Activated naive CD4-positive, alpha-beta T cell treated with anti-CD3 and anti-CD28 coated beads for 36 hours (primary cell): ENCODE measurements at regions not wholly inside any gene's neighbourhood (a gene's known extent, or its start where the extent isn't known, plus 50 kb on each side); places are given as distances from the start of the nearest gene placed in this dataset.
A peak's percentile ranks its signal among the peaks of the same experiment; 100 is the strongest.

Experiments used
- CTCF ChIA-PET: fragments of 350-600 bp; sonication (Branson Sonifier 250); formaldehyde crosslinking; loops from one replicate; lab custom pipeline; 2021; ENCODE audit warnings: antibody characterized with exemption; lab: Charles Lee
- DNase-seq: peaks from one replicate; pipeline ENCODE4 v3.0.0-alpha.2; 2020
- H3K27ac Mint-ChIP-seq: one replicate; pipeline ENCODE4 v1.8.0; 2021; ENCODE audit warnings: mild to moderate bottlenecking, mixed read lengths
- H3K27me3 Mint-ChIP-seq: one replicate; pipeline ENCODE4 v1.8.0; 2021; ENCODE audit warnings: low read depth, mixed read lengths
- H3K36me3 Mint-ChIP-seq: one replicate; pipeline ENCODE4 v1.8.0; 2021; ENCODE audit warnings: low read depth, mixed read lengths
- H3K4me1 Mint-ChIP-seq: one replicate; pipeline ENCODE4 v1.8.0; 2021; ENCODE audit warnings: low read depth, mixed read lengths
- H3K4me3 Mint-ChIP-seq: one replicate; pipeline ENCODE4 v1.8.0; 2021; ENCODE audit warnings: mild to moderate bottlenecking, moderate library complexity, mixed read lengths
- H3K9me3 Mint-ChIP-seq: one replicate; pipeline ENCODE4 v1.8.0; 2021; ENCODE audit warnings: mixed read lengths
- intact Hi-C: fragments of 100-400 bp; cut with micrococcal nuclease; formaldehyde crosslinking; loops from one replicate; pipeline ENCODE4 v1.15.1; 2023

DNA sequence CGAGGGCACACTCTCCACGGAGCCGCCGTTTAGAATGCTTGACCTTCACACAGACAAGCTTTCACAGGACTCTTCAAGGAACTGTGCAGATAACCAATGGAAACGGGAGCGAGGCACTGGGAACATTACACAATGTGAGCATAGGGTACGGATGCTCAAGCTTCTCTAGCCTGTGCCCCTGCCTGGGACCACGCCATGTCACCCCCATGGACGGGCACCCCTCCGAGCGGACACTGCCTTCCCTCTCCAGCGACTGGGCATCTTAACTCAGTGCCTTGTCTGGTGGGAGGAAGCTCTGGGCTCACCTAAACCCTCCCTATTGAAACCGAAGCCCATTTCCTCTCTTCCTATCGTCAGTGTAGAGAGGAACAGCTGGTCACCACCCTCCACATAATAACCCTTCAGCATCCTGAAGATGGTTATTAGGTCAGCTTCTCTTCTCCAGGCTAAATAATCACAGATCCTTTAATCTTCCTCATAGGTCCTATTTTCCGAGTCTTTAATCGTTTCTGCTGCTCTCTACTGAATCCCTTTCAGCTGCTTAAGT, 626.7 kb downstream of the GALR1 start:
- Mint-ChIP-seq H3K4me1 (no peaks in the 10 kb centered on the region), H3K27me3 (peaks cover 15% of the 10 kb centered on the region), H3K36me3 (no peaks in the 10 kb centered on the region), H3K4me3 (no peak overlapping the region), H3K9me3 (no peaks in the 10 kb centered on the region), H3K27ac (no peak overlapping the region)
- CTCF ChIA-PET, result no interaction called here
- DNase-seq, result no peak
- intact Hi-C loops, result no loop called here

DNA sequence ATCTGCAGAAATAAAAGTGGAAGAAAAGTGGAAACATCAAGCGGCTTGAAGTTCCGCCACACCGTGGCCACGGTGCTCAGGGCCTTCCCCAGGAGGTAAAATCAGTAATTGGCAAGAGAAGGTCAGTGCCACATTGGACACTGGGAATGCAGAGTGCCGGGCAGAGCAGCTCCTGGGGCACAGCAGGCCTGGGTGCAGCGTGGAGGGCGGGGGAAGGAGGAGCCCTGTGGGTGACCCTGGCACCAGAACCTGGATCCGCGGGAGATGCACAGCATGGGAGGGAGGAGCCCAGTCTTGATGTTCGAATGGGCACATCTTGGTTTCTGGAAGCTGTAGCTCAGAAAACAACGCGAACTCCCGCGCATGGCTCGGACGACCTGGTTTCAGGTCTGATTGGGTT, 630.2 kb downstream of the GALR1 start:
- Mint-ChIP-seq H3K4me3 (no peak overlapping the region), H3K9me3 (no peaks in the 10 kb centered on the region), H3K27me3 (peaks cover 19% of the 10 kb centered on the region), H3K4me1 (no peaks in the 10 kb centered on the region), H3K36me3 (no peaks in the 10 kb centered on the region), H3K27ac (no peak overlapping the region)
- intact Hi-C loops, result no loop called here
- DNase-seq, result no peak
- CTCF ChIA-PET, result interaction anchor here (2.0 kb wide), 1 partner anchor 20 kb away, joined by 4 read pairs; no protein-coding TSS in a partner anchor

DNA sequence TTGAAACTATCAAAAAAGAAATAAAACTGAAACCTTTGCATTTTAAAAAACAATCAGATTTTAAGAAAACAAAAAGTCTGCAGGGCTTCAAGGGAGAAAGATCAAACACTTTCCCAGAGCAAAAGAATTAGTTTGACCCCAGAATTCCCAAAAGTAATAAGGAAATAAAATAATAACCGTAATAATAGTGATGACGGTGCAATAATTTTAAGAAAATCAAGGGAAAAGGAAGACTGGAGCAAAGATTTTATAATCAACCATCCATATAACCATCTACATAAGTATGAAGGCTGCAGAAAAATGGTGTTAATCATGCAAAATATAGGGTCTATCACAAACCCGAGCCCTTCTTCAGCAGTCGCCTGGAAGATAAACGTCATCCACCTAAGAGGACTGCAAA, 634.8 kb downstream of the GALR1 start:
- intact Hi-C loops, result no loop called here
- peaks cover 29% of the 10 kb centered on the region for H3K27me3 Mint-ChIP-seq
- no peak for DNase-seq
- H3K4me3 Mint-ChIP-seq, result no peak overlapping the region
- CTCF ChIA-PET, result no interaction called here
- no peaks in the 10 kb centered on the region for H3K4me1 Mint-ChIP-seq
- H3K9me3 Mint-ChIP-seq, result no peaks in the 10 kb centered on the region
- no peak overlapping the region for H3K27ac Mint-ChIP-seq
- H3K36me3 Mint-ChIP-seq, result no peaks in the 10 kb centered on the region

DNA sequence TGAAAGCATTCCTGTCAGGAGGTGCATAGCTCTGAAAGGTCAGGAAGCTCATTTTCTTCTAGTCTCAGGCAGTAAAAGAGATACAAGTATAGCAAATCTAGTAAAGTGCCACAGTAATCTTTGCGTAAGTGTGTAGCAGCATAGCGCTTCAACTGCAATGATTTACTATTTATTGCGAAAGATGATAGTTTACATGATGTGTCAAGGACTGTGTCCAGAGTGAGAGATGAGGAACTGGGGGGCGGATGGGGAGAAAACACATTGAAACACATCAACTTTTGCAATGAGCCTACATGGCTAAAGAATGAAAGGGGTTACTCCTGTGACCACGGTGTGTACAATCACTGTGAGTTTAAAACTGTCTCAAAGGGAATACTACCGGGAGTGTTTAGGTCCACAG, 644.4 kb downstream of the GALR1 start:
- H3K9me3 Mint-ChIP-seq, result no peaks in the 10 kb centered on the region
- CTCF ChIA-PET, result no interaction called here
- H3K4me3 Mint-ChIP-seq, result no peak overlapping the region
- no peak for DNase-seq
- intact Hi-C loops, result no loop called here
- no peaks in the 10 kb centered on the region for H3K4me1 Mint-ChIP-seq
- H3K27me3 Mint-ChIP-seq, result peaks cover 18% of the 10 kb centered on the region
- no peaks in the 10 kb centered on the region for H3K36me3 Mint-ChIP-seq
- no peak overlapping the region for H3K27ac Mint-ChIP-seq

DNA sequence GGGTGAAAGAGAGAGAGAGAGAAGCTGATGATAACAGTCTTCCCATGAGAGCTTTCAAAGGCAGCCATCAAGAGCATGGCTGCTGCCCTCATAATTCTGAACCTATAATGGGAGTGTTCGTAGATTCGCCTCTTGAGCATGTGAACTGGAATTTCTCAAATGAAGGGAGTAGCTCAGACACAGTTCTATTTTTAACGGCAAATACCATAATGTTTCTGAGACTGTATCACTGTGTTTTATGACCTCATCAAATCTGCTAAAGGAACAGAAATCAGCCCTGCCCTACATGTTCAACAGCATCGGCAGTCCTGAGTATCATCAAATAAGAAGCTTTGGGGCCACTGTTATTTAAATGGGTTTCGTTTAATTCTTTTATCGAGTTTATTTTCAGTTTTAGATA, 645.6 kb downstream of the GALR1 start:
- no peaks in the 10 kb centered on the region for H3K9me3 Mint-ChIP-seq
- H3K36me3 Mint-ChIP-seq, result no peaks in the 10 kb centered on the region
- CTCF ChIA-PET, result no interaction called here
- DNase-seq, result no peak
- no peak overlapping the region for H3K4me3 Mint-ChIP-seq
- H3K27me3 Mint-ChIP-seq, result peaks cover 16% of the 10 kb centered on the region
- H3K4me1 Mint-ChIP-seq, result peaks cover 5% of the 10 kb centered on the region
- intact Hi-C loops, result no loop called here
- H3K27ac Mint-ChIP-seq, result no peak overlapping the region

DNA sequence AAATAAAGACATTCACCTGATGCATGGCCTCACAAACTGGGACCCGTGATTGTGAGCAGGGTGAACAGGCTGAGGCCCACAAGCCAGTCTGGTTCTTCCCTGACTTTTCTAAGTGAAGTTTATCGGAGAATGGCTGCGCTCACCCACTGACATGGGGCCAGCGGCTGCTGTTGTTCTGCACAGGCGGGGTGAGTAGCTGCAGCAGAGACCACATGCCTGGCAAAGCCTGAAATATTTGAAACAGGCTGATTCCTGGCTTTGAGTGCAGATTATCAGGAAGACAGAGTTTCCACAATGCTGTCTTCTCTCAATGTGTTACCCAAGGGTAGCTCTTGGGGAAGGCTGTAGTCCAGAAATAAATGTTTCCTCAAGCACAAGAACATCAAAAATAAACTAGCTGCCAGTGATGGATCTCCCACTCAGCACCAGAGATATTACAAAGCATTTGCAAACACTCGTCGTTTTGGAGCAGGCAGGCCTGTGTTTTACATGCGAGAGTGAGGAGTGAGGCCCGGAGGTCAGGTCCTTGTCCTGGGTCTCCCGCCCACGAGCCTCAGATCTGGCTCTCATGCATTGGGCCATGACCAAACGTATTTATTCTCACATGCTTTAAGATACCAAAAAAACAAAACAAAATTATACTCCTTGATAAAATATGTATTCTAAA, 647.1 kb downstream of the GALR1 start:
- no peak for DNase-seq
- intact Hi-C loops, result no loop called here
- H3K4me3 Mint-ChIP-seq, result no peak overlapping the region
- no peaks in the 10 kb centered on the region for H3K36me3 Mint-ChIP-seq
- peaks cover 14% of the 10 kb centered on the region for H3K27me3 Mint-ChIP-seq
- peaks cover 5% of the 10 kb centered on the region for H3K4me1 Mint-ChIP-seq
- no peaks in the 10 kb centered on the region for H3K9me3 Mint-ChIP-seq
- CTCF ChIA-PET, result interaction anchor here (1.0 kb wide), 1 partner anchor 50 kb away, joined by 4 read pairs; no protein-coding TSS in a partner anchor
- H3K27ac Mint-ChIP-seq, result no peak overlapping the region

DNA sequence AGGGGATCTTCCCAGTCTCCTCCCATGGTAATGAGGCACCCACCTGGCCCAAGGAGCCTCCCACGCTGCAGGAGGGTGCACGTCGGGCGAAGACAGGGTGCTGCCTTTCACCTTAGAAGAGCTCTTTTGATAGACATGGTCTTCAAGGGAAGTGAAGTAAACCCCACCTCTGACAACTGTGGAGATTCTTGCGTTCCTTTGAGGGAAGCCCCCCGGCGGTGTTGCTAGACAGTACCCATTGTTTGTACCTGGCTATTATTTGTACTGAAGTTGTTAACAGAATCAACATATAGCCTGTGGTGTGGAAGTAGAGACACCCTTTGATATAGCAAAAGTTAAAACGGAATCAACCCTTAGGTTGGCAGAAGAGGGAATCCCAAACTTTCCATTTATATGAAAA, 648.0 kb downstream of the GALR1 start:
- Mint-ChIP-seq H3K36me3 (no peaks in the 10 kb centered on the region), H3K4me1 (peaks cover 5% of the 10 kb centered on the region), H3K27me3 (peaks cover 14% of the 10 kb centered on the region), H3K27ac (no peak overlapping the region), H3K4me3 (no peak overlapping the region), H3K9me3 (no peaks in the 10 kb centered on the region)
- intact Hi-C loops, result no loop called here
- CTCF ChIA-PET, result interaction anchor here (0.5 kb wide), 1 partner anchor 1154 kb away, joined by 6 read pairs; no protein-coding TSS in a partner anchor
- no peak for DNase-seq

DNA sequence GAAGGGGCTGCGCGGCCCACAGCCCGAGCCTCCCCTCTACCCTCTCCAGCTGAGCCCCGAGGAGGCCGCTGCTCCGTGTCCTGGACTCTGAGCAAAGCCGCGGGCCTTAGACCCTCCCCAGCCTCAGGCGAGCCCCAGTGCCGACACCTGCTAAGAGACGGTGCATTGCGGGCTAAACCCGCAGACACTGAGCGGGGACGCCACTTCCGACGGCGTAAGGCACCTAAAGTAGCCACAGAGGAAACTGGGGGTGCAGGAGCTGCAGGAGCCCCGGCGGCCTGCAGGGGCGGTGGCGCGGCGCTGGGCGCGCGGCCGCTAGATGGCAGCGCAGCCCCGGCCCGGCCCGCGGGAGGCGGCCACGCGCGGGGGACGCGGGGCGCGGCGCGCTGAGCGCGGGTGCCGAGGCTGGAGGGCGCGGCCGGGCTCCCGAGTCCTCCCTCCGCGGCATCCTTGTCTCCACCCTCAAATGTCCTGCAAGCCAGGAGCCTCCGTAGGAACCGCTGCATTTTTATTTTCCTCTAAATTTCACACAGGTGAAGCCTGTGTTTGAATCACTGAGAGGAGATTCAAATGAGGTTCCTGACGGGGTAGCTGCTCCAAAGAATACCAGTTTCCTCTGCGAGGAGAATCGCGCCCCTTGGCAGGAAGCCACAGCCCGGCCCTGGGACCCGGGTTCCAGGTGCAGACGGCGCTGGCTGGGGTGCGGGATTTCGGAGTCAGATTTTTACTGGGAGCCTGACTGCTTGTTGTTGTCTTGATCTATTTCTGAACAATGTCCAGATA, 650.5 kb downstream of the GALR1 start:
- Mint-ChIP-seq H3K27ac (no peak overlapping the region), H3K9me3 (no peaks in the 10 kb centered on the region), H3K36me3 (no peaks in the 10 kb centered on the region), H3K4me3 (peak overlapping the region; percentile 53), H3K4me1 (peaks cover 5% of the 10 kb centered on the region), H3K27me3 (peaks cover 8% of the 10 kb centered on the region)
- intact Hi-C loops, result loop anchor here (10.0 kb wide), 1 partner anchor 1085 kb away; no protein-coding TSS in a partner anchor
- CTCF ChIA-PET, result interaction anchor here (0.7 to 1.3 kb wide), 4 partner anchors 11 to 108 kb away, joined by 3 to 5 read pairs (median 4); no protein-coding TSS in a partner anchor
- DNase-seq, result peak; percentile 59

DNA sequence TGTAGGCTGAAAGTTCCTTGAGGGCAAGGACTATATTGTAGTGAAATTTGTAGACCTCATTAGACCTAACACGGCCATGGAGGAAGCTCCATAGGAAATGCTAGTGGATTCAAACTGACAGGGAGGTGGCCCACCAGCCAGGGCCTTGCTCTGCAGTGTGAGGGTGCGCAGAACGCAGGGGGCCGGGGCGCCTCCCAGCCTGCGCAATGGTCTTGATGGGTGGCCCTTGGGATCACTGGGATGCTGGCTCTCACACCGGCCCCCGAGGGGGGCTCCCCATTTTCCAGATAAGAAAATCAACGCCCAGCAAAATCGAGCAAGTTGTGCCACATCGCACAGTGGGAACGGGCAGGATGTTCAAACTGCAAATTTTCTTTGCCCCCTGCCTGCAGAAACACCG, 655.4 kb downstream of the GALR1 start:
- Mint-ChIP-seq H3K9me3 (no peaks in the 10 kb centered on the region), H3K4me3 (no peak overlapping the region), H3K27me3 (peaks cover 2% of the 10 kb centered on the region), H3K4me1 (no peaks in the 10 kb centered on the region), H3K27ac (no peak overlapping the region), H3K36me3 (no peaks in the 10 kb centered on the region)
- no peak for DNase-seq
- CTCF ChIA-PET, result no interaction called here
- intact Hi-C loops, result loop anchor here (10.0 kb wide), 1 partner anchor 1080 kb away; no protein-coding TSS in a partner anchor

DNA sequence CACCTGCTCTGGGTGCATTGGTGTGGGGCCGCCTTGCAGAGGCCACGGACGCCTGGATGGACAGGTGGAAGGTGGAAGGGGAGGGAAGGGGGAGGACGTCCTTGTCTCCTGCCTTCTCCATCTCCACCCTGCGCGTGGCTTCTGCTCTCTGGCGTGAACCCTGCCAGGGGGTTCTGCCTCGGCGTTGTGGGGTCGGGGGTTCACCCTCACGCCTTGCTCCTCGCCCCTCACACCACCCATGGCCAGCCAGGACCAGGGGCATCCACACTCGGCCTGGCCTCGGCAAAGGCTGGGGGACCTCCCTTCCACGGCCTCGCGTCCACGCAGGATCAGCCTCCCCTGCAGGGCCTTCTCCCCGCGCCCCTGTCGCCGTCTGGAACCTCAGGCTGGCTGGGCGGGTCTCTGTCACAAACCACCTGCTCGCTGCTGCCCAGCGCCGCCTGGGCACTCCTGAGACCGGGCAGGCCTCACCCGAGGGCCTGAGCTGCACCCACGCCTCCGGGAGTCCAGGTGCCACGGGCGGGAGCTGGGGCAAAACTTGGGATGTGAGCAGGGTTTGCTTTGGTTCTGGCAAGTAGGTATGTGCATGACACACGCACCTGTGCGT, 655.9 kb downstream of the GALR1 start:
- intact Hi-C loops, result loop anchor here (10.0 kb wide), 1 partner anchor 1079 kb away; no protein-coding TSS in a partner anchor
- H3K9me3 Mint-ChIP-seq, result no peaks in the 10 kb centered on the region
- no peaks in the 10 kb centered on the region for H3K36me3 Mint-ChIP-seq
- DNase-seq, result no peak
- no peak overlapping the region for H3K27ac Mint-ChIP-seq
- CTCF ChIA-PET, result no interaction called here
- no peaks in the 10 kb centered on the region for H3K4me1 Mint-ChIP-seq
- peaks cover 2% of the 10 kb centered on the region for H3K27me3 Mint-ChIP-seq
- no peak overlapping the region for H3K4me3 Mint-ChIP-seq

DNA sequence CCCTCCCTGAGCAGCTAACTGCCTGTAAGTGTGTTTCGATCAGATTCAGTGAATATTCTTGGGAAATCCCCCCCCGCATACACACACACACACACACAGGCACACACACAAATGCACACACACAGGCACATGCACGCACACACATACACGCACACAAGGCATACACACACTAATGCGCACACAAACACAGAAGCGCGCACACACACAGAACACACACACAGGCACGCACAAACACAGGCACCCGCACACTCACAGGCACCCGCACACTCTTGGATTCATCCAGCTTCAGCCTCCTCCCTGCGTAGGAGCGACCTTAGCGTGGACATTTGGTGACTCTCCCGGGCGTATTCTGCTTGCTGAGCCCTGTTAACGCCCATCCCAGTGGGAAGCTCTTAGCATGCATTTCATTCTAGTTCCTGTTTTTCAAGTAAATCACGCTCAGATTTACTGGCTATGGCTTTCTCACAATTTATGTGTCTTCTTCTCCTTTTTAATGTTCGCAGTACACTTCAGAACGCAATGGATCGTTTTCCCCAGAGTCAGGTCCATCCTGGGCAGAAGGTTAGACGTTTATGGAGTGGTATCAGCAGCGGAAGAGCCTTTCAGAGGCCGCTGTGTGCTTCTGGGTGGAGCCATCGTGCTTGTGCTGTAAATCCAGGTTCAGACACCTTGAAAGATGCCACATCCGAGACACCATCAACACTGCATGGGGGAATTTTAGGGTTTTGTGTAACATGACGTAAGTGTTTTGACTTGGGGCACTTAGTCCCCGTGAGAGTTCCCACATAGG, 656.6 kb downstream of the GALR1 start:
- H3K27ac Mint-ChIP-seq, result no peak overlapping the region
- H3K4me3 Mint-ChIP-seq, result no peak overlapping the region
- no peak for DNase-seq
- H3K4me1 Mint-ChIP-seq, result no peaks in the 10 kb centered on the region
- H3K27me3 Mint-ChIP-seq, result peaks cover 2% of the 10 kb centered on the region
- CTCF ChIA-PET, result no interaction called here
- H3K9me3 Mint-ChIP-seq, result no peaks in the 10 kb centered on the region
- intact Hi-C loops, result loop anchor here (10.0 kb wide), 1 partner anchor 1079 kb away; no protein-coding TSS in a partner anchor
- no peaks in the 10 kb centered on the region for H3K36me3 Mint-ChIP-seq
